HG03575 (cell line): ENCODE measurements at regions not wholly inside any gene's neighbourhood (a gene's known extent, or its start where the extent isn't known, plus 50 kb on each side); places are given as distances from the start of the nearest gene placed in this dataset.

Source experiments
- ATAC-seq: cut with Tn5 transposase; IDR thresholded peaks from one replicate; pipeline ENCODE4 v1.9.1; 2021; ENCODE audit not compliant: unreplicated experiment, insufficient number of reproducible peaks, low FRiP score; ENCODE audit errors: extremely low read depth

DNA sequence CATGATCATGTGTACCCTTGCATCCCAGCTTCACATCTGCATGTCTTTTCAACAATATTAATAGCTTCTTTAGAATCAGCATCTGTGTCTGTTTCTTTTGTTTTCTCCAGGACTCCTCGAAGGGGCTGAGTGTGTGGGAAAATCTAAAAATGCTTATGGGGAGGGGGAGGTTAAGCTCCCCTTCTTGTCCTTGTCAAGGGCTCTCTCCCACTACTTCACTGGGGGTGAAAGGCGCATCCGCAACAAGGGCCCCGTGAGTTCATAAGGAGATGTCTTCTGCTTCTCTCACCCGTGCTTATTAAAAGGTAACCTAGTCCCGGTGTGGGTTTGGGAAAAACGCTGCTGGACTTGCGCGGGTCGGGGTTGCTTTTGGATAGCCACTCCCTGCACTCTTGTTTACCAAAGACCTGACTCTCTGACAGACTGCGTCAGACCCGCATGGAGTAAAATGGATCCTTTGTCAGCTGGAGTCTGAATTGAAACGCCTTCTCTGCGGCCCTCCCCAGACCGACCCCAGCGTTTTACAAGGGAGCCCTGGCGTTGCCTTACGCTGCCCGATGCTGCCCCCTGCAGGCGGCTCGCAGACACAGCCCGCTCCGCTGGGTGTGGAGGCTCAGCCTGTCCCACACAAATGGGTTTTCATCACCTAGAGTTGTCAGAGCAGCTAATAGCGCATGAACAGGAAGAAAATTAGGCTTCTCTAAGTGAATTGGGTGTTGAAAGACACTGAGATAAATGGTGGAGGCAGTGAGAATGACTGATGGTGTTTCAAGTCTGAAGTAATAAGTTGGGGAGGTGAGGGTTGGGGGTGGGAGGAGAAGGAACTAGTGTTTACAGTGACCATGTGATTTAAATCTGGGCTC is 53.8 kb downstream of the IER5 start:
- no peak for ATAC-seq

DNA sequence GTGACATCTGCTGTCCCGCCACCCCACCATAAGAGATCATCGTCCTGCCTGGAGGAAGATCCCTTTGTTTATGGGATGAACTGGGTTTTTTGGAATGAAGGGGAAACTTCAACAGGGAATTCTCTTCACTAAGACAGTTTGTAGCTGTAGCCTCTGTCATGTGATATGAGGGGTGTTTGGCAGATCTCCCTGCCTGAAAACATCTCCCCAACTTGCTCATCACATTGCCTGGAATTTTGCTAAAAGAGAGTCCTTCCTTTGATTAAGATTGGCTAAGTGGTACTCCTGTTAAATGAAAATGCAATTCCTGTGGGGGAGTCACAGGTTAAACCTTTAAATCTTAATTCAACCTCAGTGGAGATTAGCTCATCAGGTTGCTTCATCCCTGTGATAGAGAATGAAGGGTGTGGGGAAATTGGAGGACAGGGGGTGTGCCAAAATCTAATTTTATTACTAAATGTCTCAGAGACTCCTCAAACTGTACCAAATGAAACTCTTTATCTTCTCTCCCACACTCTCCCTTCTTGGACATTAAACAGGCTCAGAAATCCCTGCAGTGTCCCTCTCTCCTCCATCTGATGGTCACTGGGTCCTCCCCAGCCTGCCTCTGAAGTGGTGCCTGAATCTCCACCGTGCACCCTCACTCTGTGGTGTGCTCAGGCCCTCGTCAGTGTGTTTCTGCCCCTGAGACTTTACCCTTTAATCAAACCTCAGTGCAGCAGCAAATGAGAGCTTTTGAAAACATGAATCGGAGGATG is 54.8 kb downstream of the IER5 start:
- ATAC-seq: no peak

DNA sequence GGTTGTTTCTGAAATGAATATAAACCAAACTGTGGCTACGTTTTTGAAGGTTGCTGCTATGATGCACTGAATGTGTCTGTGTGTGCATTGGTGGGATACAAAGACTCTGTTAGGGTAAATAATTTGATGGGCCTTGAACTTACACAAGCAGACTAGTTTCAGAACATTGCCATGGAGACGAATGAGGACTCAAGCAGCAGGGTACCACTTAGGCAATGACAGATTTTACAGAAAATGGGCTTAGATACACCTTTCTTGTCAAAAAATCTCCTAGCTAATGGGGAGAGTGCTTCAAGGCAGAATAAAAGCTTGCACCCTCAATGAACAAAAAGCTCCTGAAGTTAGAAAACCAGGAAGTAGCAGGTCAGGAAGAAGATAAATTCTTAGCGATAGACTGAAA is 55.7 kb downstream of the IER5 start:
- no peak for ATAC-seq

DNA sequence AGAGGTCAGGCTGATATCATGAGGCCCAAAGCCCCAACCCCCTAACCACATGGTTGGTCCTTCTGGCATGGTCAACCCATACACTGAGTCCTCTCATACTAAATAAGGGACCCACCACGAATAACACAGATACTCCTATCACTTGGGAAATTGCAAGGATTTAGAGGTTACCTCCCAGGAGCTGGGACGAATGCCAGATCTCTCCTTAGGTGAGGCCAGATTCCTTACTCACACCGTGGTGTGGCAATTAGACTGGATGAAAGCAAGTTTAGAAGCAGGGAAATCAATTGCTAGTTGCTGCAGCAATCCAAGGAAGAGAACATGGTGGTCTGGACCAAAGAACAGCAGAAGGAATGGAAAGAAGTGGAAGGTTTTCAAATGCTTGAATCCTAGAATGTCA is 60.1 kb downstream of the IER5 start:
- ATAC-seq: no peak

DNA sequence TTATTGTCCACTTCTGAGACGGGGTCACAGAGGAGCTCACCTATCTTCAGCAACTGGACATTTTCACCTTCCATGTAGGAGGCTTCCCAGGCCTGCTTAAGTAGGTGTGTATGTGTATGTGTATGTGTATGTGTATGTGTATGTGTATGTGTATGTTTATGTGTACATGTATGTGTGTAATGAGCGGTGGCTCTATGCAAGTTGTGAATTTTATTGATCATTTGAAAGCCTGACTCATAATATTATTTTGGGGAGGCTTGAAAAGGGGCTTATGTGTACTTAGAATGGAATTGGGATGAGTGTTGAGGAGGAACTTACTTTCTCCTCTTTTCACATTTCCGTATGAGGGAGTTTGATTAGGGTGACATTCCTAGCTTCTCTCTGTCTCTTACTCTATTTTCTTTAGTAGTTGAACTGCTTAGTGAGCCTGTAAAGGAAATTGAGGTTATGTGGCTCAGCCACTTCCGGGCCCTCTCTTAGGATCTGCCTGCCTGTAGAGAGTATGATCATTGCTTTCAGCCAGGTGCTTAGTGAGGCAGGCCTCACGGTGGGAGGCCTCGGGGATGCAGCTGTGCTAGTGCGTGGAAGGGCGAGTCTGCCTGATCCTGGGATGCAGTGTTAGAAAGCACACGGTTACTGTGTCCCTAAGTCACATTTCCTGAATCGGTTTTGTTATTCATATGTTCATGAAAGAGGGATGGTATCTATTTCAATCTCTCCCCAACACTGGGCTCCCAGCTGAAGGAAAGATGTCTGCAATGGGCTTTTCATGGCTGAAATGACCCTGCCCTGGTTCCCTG is 61.0 kb downstream of the IER5 start:
- peak; percentile 68 for ATAC-seq

- no peak for ATAC-seq
These were observed 61.8 kb downstream of the IER5 start for GRCh38 chr1:181150273-181150672.

- ATAC-seq: no peak
These were observed 62.3 kb downstream of the IER5 start for GRCh38 chr1:181150842-181151241.

DNA sequence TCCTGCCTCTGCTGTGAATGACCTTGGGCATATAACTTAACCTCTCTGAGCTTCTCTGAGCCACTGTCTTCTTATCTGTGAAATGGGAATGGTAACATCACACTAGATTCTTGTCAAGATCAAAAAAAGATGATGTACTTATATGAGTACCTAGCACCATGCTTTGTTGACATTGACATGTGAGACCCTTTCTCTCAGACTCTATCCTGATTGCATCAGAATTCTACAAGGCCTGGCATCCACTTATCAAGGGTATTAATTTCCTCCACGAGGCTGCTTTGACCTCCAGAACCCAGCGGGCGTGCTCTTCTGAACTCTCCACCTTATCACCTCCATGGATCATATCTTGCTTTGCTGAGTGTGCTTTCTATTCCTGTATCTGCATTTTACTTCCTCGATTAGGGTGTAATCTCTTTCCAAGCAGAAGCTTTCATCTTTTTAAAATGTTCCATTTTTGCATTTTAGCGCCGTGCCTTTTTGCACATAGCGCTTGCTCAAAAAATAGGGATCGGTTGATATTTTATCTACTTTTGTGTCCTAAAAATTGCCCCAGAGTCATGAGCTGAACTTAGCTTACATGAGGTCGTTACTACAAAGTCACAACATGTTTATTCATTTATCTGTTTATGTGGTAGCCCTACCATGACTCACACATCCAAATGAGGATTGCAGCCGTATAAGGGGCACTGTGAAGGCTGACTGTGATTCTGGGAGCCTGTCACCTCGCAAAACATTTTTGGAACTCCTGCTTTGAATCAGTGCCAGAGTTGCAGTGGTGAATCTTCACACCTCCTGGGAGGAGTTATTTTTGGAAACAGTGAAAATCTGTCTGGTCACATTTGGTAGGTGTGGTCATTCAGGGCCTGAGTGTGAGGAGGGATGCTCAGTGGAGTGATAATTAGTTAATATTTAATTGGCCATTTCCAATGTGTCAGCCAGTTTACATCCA is 63.2 kb downstream of the IER5 start:
- no peak for ATAC-seq

- no peak for ATAC-seq
These were observed 64.6 kb downstream of the IER5 start for GRCh38 chr1:181152892-181153633.

DNA sequence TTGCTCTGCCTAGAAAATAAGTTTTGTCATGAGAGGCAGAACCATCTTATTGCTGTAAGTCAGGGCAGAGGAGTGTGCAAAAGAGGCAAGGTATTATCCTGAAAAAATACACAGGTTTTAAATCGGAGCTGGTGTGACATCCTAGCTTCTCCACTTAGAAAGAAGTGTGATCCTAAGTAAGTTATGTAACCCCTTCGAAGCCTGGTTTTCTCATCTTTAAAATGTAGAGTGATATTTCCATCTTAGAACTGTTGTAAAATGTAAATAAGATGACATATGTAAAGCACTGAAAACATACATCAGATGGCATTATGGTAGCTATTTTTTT is 65.1 kb downstream of the IER5 start:
- no peak for ATAC-seq

DNA sequence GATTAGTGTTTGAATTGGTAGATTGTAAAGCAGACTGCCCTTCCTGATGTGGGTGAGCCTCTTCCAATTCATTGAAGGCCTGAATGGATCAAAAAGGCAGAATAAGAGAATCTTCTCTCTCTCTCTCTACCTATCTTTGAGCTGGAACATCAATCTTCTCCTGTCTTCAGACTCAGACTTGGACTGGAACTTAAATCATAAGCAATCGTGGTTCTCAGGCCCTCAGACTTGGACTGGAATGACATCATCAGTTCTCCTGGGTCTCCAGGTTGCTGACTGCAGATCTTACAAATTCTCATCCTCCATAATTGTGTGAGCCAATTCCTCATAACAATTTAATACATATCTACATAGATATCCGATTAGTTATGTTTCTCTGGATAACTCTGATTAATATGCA is 66.8 kb downstream of the IER5 start:
- ATAC-seq: no peak

GRCh38 chr1:181159451-181160140 is 71.1 kb downstream of the IER5 start:
- ATAC-seq: no peak

DNA sequence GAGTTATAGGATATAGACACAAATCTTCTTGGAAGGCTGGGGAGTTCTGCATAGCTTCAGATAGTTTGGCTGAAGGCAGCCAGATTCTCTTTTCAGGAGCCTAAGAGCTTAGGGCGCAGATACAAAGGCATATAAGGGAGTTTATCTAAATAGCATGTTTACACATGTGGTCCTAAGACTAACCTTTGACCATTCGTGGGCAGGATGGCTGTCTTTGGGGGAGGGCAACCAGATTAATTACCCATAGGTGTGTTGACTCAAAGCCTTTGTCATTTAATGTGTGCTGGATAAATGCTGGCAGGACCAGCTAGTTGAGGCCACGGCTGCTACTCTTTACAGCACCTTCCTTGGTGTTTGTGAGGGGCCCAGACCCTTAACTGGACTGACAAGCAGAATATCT is 71.8 kb downstream of the IER5 start:
- ATAC-seq: no peak

- no peak for ATAC-seq
These were observed 72.7 kb downstream of the IER5 start for GRCh38 chr1:181160998-181161870.

- no peak for ATAC-seq
These were observed 75.2 kb downstream of the IER5 start for GRCh38 chr1:181163662-181164061.

DNA sequence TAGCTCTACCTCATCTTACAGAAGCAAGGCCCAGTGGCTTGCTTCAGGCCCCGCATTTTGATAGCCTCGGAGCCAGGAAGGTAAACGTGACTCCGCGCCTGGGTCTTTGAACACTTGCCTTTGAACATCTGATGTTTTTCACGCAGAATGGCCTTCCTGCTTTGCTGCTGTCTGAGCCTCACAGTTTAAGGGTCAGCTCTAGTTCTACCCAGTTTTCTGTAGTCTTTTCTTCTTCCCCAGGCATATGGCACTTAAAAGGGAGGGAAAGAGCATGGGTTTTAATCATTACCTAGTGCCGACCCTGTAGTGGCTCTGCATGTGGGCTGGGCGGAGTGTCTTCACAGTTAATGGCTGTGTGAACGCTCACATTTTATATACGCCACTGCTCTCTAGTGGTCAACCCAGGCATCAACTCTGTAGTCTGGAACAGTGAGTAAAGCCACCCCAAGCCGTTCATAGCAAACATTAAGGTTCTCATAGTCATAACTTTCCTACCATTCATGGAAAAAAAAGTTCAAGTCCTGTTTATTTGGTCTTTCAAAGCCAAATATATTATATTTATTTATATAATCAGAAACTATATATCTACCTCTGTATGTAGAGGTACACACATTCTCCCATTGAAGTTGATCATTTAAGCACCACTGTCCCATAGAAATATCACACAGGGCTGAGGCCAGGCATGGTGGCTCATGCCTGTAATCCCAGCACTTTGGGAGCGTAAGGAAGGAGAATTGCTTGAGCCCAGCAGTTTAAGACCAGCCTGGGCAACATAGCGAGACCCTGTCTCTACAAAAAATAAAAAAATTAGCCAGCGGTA is 78.1 kb downstream of the IER5 start:
- peak; percentile 71 for ATAC-seq
